GM12865 (cell line): ENCODE measurements at regions not wholly inside any gene's neighbourhood (a gene's known extent, or its start where the extent isn't known, plus 50 kb on each side); places are given as distances from the start of the nearest gene placed in this dataset.
"Not testable (repeated sequence)": the region's sequence is repeated elsewhere in the genome, so short reads cannot be mapped to it uniquely, and the experiment has no call there.

ENCODE experiments used
- DNase-seq: peaks from one replicate; pipeline ENCODE4 v3.0.0; 2010; ENCODE audit warnings: low read depth
- H3K4me3 ChIP-seq: 2 replicates; pipeline ENCODE4 v1.5.1; 2011; ENCODE audit warnings: mild to moderate bottlenecking, low read depth, low read length, control low read depth
- TF ChIP-seq, protein P1 (sequence below): IDR thresholded peaks from 2 replicates; pipeline ENCODE4 v1.5.1; 2011; ENCODE audit warnings: low read length, control low read depth, low read depth, inconsistent platforms; ENCODE audit not compliant: insufficient read depth; ENCODE audit errors: missing control alignments

DNA sequence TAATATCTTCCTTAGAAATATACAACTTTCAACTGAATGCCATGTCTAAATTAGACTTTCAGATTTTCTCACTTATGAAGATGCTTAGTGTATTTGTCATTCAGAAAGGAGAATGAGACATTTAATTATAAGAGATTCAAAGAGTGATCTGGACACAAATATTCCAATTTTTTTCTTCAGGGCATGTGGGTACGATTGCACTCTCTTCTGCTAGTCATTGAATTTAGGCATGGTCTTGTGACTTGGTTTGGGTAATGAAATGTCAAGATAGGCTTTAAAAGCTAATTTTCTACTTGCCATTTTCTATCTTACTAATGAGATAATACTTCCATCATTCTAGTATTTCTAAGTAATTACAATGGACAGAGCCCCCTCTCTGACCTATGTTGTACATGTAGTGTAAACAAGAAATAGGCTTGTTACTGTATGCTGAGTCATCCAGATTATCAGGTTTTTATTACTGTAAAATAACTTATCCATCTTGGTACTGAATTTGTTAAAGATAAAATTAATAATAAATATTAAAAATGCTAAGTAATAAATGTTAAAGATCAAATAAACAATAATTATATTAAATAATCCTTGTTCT, 770.8 kb upstream of the BCHE start:
- no peak for DNase-seq
- H3K4me3 ChIP-seq: no peak overlapping the region
- TF ChIP-seq, protein P1, sequence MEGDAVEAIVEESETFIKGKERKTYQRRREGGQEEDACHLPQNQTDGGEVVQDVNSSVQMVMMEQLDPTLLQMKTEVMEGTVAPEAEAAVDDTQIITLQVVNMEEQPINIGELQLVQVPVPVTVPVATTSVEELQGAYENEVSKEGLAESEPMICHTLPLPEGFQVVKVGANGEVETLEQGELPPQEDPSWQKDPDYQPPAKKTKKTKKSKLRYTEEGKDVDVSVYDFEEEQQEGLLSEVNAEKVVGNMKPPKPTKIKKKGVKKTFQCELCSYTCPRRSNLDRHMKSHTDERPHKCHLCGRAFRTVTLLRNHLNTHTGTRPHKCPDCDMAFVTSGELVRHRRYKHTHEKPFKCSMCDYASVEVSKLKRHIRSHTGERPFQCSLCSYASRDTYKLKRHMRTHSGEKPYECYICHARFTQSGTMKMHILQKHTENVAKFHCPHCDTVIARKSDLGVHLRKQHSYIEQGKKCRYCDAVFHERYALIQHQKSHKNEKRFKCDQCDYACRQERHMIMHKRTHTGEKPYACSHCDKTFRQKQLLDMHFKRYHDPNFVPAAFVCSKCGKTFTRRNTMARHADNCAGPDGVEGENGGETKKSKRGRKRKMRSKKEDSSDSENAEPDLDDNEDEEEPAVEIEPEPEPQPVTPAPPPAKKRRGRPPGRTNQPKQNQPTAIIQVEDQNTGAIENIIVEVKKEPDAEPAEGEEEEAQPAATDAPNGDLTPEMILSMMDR: no peak

DNA sequence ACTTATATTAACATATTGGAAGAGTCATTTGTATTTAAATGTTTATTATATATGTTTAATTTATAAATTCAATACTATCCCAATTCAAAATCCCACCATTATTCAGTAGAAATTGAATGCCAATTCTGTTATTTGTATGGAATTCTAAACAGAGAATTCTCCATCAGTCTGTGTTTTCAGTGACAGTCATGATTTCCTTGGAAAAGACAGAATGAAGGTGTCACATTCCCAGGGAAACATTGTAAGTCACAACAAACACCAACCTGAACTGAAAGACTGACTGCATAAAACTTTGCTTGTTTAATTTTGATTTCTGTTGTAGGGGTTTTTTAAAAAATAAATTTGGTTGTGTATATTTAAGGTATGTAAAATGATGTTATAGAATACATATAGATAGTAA, 769.8 kb upstream of the BCHE start:
- no peak for DNase-seq
- TF ChIP-seq, protein P1: no peak
- H3K4me3 ChIP-seq: no peak overlapping the region

DNA sequence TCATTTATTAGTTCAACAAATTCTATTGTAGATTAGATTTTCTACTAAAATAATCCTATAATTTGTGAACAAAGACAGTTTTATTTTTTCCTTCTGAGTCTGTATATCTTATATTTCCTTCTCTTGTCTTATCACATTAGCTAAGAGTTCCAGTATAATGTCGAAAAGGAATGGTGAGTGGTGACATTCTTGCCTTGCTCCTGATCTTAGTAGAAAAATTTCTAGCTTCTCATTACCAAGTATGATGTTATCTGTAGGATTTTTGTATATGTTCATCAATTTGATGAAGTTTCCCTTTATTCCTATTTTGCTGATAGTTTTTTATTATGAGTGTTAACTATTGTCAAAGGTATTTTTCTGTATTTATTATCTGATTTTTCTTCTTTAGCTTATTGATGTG, 756.6 kb upstream of the BCHE start:
- TF ChIP-seq, protein P1: no peak
- H3K4me3 ChIP-seq: no peak overlapping the region
- no peak for DNase-seq

DNA sequence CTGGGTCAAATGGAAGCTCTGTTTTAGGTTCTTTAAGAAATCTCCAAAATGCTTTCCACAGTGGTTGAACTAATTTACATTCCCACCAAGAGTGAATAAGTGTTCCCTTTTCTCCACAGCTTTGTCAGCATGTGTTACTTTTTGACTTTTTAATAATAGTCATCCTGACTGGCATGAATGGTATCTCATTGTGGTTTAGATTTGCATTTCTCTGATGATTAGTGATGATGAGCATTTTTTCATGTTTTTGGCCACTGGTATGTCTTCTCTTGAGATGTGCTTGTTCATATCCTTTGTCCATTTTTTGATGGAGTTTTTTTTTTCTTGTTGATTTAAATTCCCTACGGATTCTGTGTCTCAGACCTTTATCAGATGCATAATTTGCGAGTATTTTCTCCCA, 745.0 kb upstream of the BCHE start:
- DNase-seq: no peak
- no peak overlapping the region for H3K4me3 ChIP-seq
- TF ChIP-seq, protein P1: no peak

DNA sequence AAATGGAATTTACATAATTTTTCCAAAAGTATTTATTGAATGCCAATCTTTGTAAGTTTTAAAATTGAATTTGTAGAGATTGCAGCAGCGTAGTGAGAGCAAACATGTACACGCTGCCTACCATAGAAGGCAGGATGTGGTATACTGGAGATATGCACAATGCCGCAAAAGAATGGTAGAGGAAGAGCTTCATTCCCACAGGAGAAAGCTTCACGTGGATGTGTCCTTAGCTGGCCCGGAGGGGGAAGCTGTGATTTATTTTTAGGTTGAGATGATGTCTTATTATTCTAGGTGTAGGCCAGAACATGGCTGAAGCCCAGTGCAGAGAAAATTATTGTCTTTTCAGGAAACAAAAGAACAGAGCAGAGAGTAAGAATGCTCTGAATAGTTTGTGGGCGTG, 743.3 kb upstream of the BCHE start:
- TF ChIP-seq, protein P1: no peak
- no peak for DNase-seq
- H3K4me3 ChIP-seq: no peak overlapping the region

DNA sequence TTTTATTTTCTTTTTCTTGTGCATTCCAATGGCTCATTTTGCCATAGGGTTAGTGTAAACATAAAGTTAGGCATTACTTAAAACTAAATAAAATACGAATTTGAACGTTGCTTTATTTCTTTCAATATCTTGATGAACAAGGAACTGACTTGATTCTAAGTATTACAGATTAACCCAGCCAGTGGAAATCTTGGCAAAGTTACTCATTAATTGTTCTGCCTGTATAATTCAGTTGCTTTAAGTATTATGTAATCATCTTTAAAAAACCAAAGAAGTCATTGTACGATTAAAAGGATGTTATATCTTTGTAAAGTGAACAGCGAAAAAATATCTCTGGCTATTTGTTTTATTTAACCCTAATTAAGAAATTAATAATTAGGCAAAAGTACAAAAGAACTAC, 737.9 kb upstream of the BCHE start:
- TF ChIP-seq, protein P1: no peak
- no peak for DNase-seq
- H3K4me3 ChIP-seq: no peak overlapping the region

DNA sequence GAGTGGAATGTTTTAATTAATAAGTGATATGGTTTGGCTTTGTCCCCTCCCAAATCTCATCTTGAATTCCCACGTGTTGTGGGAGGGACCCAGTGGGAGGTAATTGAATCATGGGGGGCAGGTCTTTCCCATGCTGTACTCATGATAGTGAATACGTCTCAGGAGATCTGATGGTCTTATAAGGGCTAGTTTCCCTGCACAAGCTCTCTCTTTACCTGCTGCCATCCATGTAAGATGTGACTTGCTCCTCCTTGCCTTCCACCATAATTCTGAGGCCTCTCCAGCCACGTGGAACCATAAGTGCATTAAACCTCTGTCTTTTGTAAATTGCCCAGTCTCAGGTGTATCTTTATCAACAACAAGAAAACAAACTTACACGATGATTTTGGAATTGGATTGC, 734.5 kb upstream of the BCHE start:
- not testable (repeated sequence) for DNase-seq, H3K4me3 ChIP-seq
